ENCODE measurements at regions not wholly inside any gene's neighbourhood (a gene's known extent, or its start where the extent isn't known, plus 50 kb on each side); places are given as distances from the start of the nearest gene placed in this dataset.
"Not testable (repeated sequence)": the region's sequence is repeated elsewhere in the genome, so short reads cannot be mapped to it uniquely, and the experiment has no call there.

GRCh38 chr5:43920422-43920821, 317.4 kb downstream of the NNT start:
- DNase-seq, result no peak

DNA sequence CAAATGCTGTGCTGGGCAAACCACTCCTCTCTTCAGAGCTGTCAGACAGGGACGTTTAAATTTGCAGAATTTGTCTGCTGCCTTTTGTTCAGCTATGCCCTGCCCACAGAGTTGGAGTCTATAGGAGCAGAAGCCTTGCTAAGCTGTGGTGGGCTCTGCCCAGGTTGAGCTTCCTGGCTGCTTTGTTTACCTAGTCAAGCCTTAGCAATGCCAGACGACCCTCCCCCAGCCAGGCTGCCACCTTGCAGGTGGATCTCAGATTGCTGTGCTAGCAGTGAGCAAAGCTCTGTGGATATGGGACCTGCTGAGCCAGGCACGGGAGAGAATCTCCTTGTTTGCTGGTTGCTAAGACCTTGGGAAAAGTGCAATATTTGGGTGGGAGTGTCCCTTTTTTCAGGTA, 314.9 kb downstream of the NNT start:
- no peak for DNase-seq

- DNase-seq, result no peak
Measured at GRCh38 chr5:43903129-43903528, 300.1 kb downstream of the NNT start.

- DNase-seq, result no peak
Measured at GRCh38 chr5:43900974-43901373, 298.0 kb downstream of the NNT start.

GRCh38 chr5:43895876-43896275, 292.9 kb downstream of the NNT start:
- no peak for DNase-seq

GRCh38 chr5:43893951-43894684, 291.1 kb downstream of the NNT start:
- DNase-seq, result no peak

DNA sequence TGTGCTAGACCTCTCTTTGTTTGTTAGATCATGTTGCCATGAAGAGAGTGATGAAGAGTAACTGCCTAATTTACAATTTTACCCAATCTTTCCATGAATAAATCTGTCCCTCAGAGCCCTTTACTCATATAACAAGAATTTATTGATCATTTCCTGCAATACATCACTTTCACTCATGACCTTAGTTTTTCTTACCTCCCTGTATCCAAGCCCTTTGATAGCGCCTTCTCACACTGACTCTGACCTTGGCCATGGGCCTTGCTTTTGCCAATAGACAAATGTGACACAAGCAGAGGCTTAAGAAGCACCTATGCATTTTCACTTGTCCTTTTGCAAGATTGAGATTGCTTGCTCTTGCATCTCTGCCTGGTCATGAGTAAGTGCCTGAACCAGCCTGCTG, 288.1 kb downstream of the NNT start:
- no peak for DNase-seq

- no peak for DNase-seq
Measured at GRCh38 chr5:43889233-43889632, 286.3 kb downstream of the NNT start.

DNA sequence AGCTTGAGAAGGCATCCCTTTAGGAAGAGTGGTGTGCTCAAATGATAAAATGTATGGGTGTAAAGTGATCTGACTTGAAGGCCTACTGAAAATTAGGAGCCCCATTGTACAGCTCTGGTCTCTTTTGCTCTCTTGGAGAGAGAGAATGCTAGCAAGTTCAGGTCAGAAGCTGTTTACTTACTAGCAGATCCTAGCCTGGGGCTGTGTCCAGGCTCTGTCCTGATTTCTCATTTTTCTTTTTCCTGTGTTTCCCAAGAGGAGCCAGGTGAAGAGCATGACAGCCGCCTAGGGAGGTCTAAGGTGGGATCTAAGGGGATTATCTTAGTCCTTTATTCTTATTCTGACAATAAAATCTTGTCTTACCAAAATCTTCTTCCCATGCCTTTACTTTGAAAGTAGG, 272.8 kb downstream of the NNT start:
- no peak for DNase-seq

- DNase-seq, result no peak
Measured at GRCh38 chr5:43874772-43875171, 271.8 kb downstream of the NNT start.

- DNase-seq, result no peak
Measured at GRCh38 chr5:43873791-43874190, 270.8 kb downstream of the NNT start.

DNA sequence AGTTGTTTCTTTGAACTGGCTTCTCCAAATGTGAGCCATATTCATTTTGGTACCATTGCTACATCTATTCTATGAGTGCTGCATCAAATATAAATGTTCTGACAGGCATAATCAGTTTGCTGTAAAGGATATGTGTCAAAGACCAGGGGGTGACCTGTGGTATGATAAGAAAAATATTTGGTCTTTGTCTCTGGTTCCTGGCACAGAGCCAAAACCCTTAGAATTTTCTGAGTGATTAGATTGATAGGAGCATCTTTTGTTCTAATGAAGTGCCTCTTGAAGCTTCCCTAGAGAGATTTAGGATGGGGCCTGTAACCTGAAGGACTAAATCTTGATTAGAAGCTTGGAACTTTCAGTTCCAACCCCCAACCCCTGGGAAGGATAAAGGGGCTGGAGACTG, 256.3 kb downstream of the NNT start:
- peak; percentile 1 for DNase-seq

GRCh38 chr5:43855452-43855851, 252.5 kb downstream of the NNT start:
- DNase-seq, result no peak

DNA sequence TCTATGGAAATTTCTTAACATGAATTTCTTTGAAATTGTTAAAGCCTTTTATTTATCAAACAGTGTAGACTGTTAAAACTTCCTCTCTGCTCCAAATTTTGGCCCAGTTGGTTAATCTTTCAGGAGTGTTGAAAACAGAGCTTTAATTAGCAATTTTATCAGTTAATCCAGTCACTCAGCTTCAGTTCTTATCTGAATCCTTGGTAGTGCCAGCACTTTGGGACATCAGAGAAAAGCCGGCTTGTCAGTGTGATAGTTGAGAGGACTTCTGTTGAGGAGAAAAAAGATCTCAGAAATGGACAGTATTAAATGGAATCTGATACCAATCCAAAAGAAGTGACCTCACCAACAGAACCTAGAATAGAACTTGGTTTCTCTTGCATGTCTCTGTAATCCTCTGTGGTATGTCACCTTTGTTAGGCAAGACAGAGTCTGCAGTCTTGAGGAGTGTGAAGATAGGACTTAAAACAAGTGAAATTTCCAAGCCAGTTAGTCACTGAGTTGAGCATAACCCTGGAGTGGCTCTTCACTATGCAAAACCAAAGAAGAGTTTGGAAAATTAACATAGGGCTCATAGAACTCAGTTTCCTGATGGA, 251.8 kb downstream of the NNT start:
- no peak for DNase-seq

GRCh38 chr5:43852279-43852678, 249.3 kb downstream of the NNT start:
- DNase-seq, result no peak

DNA sequence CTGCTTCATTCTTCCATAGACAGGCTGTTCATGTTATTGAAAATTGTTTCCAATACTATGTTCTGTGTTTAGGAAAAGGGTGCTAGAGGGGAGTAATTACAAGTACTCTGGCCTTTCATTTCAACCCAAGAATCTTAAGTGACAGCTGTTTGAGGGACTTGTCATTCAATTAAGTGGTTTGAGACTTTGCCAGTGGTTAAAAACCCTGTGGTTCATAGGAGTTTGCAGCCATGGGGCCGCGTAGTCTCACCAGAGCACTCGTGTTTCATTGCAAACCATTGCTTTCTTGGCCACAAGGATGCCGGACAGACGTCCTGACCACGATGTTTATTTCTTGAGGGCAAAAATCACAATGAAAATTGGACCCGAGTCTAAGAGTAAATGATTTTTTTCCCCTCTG, 248.8 kb downstream of the NNT start:
- no peak for DNase-seq

DNA sequence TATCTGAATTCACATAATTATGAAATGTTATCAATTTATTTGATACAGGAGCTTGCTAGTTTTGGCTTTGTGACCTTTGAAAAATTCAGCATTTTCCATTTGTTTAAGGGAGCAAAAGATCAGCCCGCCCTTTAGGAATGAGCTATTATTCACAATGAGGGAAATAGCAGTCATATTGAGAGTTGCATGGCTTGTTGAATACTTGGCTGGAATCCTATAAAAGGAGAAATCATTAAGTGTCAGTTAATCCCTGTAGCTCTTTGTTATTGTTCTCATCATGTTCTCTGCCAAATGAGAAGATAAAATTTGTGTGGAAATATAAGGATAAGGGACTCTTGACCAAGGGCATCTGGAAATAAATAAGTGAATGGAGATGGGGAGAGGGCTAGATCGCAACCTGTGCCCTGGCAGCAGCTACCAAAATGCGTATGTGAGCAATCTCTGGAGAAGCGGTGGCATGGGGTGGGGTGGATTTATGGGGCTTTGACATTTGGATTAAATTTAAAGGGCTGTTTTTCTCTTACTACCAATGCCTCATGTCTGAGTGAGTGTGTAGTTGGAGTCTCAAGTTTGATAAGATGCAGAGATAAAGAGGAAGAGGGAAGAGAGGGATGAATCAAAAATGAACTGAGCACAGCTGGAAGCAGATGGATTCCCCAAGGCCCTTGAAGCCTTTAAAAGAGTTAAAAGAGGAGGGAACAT, 237.6 kb downstream of the NNT start:
- DNase-seq, result no peak

DNA sequence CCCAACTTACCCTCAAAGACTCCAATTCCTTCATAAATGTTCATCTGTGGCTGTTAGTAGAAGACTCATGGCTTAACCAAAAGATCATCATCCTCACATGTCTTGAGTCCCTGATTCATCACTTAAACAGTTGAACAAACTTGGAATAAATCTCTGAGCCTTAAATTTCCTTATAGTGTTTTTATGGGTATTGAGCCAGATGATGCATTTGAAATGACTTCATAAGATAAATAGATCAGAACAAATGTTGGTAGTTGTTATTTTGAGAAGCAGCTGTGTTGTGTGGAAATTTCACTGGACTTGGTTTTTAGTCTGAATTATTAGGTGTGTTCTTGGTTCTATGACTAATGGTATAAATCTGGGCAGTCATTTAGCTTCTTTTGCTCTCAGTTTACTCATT, 236.2 kb downstream of the NNT start:
- DNase-seq, result no peak

GRCh38 chr5:43837996-43838395, 235.0 kb downstream of the NNT start:
- DNase-seq, result no peak

- no peak for DNase-seq
Measured at GRCh38 chr5:43837091-43837490, 234.1 kb downstream of the NNT start.

- DNase-seq, result no peak
Measured at GRCh38 chr5:43833961-43834360, 231.0 kb downstream of the NNT start.

GRCh38 chr5:43824325-43824964, 221.5 kb downstream of the NNT start:
- not testable (repeated sequence) for DNase-seq

DNA sequence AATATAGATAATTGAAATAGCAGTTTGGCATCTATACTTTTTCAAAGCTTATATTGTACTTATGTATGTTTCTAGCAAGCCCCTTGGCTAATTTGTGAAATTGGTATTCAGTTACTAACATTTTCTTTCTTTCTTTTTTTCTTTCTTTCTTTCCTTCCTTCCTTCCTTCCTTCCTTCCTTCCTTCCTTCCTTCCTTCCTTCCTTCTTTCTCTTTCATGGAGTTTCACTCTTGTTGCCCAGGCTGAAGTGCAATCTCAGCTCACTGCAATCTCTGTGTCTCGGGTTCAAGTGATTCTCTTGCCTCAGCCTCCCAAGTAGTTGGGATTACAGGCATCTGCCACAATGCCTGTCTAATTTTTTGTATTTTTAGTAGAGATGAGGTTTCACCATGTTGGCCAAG, 215.4 kb downstream of the NNT start:
- not testable (repeated sequence) for DNase-seq

DNA sequence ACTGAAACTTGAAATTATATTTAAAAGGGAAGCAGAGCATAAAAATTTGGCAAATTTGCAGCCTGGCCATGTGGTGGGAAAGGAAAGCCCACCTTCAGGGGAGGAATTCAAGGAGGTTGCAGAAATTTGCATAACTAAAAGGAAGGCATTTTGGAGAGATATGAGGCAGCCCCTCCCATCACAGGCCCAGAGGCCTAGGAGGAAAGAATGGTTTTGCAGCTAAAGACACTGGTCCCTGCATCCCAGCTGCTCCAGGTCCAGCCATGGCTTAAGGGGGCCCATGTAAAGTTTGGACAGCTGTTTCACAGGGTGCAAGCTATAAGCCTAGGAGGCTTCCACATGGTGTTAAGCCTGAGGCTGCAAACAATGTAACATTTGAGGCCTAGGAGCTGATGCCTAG, 212.5 kb downstream of the NNT start:
- DNase-seq, result no peak

All from hematopoietic multipotent progenitor cell treated with erythropoietin and hydrocortisone succinate and interleukin-3 and kit ligand, for 4 days (in vitro differentiated cells).